Smooth muscle cell (in vitro differentiated cells): ENCODE measurements at regions not wholly inside any gene's neighbourhood (a gene's known extent, or its start where the extent isn't known, plus 50 kb on each side); places are given as distances from the start of the nearest gene placed in this dataset.

ENCODE experiments used
- DNase-seq: peaks from one replicate; lab custom pipeline; 2025; ENCODE audit not compliant: unreplicated experiment; lab: John Stamatoyannopoulos, UW
- H2AFZ ChIP-seq: fragments of 200-600 bp; sonication (generic); 2 replicates; pipeline ENCODE4 v1.6.0; 2016; ENCODE audit warnings: antibody characterized with exemption, low read depth, mild to moderate bottlenecking
- H3F3A ChIP-seq: fragments of 200-600 bp; sonication (generic); 2 replicates; pipeline ENCODE4 v1.6.0; 2017; ENCODE audit warnings: antibody characterized with exemption, low read depth
- H3K27ac ChIP-seq: fragments of 200-600 bp; sonication (generic); 2 replicates; pipeline ENCODE4 v1.5.1; 2016; ENCODE audit warnings: low read depth, mild to moderate bottlenecking
- H3K27me3 ChIP-seq: fragments of 200-600 bp; sonication (generic); 2 replicates; pipeline ENCODE4 v1.6.1; 2016; ENCODE audit warnings: low read depth, mild to moderate bottlenecking
- H3K36me3 ChIP-seq: fragments of 200-600 bp; sonication (generic); 2 replicates; pipeline ENCODE4 v1.5.1; 2016; ENCODE audit warnings: low read depth
- H3K4me1 ChIP-seq: fragments of 200-600 bp; sonication (generic); 2 replicates; pipeline ENCODE4 v1.5.1; 2016; ENCODE audit warnings: low read depth
- H3K4me2 ChIP-seq: fragments of 200-600 bp; sonication (generic); 2 replicates; pipeline ENCODE4 v1.6.0; 2016; ENCODE audit warnings: mild to moderate bottlenecking
- H3K4me3 ChIP-seq: fragments of 200-600 bp; sonication (generic); 2 replicates; pipeline ENCODE4 v1.5.1; 2016; ENCODE audit warnings: mild to moderate bottlenecking
- H3K79me2 ChIP-seq: fragments of 200-600 bp; sonication (generic); 2 replicates; pipeline ENCODE4 v1.6.0; 2016; ENCODE audit warnings: low read depth, mild to moderate bottlenecking
- H3K9ac ChIP-seq: fragments of 200-600 bp; sonication (generic); 2 replicates; pipeline ENCODE4 v1.6.0; 2016; ENCODE audit warnings: low read depth
- H3K9me3 ChIP-seq: fragments of 200-600 bp; sonication (generic); replicated peaks from 2 replicates; pipeline ENCODE4 v1.5.1; 2016; ENCODE audit warnings: low read depth
- H4K20me1 ChIP-seq: fragments of 200-600 bp; sonication (generic); 2 replicates; pipeline ENCODE4 v1.6.0; 2016; ENCODE audit warnings: low read depth
- CTCF ChIP-seq: fragments of 200-600 bp; sonication (generic); IDR thresholded peaks from 2 replicates; pipeline ENCODE4 v1.5.1; 2017; ENCODE audit warnings: borderline replicate concordance, mild to moderate bottlenecking, antibody characterized with exemption; ENCODE audit not compliant: insufficient read depth, poor library complexity, severe bottlenecking
- WGBS: methylation state at CpG from one replicate; pipeline ENCODE4 v1.1.7; 2016; ENCODE audit warnings: low lambda C conversion rate; 5-methylcytosine and 5-hydroxymethylcytosine counted together

DNA sequence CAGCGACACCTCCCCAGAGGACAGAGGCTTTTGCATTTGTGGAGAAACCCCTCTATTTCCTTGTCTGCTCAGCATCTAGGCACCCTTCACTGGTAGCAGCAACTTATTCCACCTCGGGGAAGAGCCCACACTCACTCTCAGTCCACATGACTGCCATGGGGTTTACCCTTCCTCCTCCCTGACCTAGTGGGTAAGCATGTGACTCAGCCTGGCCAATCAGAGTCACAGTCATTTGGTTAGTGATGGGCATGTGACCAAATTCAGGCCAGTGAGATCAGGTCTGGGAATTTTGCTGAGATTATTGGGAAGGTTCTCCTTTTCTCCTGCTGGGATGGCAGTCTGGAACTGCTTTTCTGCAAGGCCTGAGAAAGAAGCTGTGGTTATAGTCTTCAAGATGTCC is 145.7 kb upstream of the PHACTR3 start:
- no peak for DNase-seq
- no peak overlapping the region for H3K9ac ChIP-seq
- no peak overlapping the region for H3K4me3 ChIP-seq
- H3K27me3 ChIP-seq, result peaks cover 8% of the 10 kb centered on the region
- peaks cover 5% of the 10 kb centered on the region for H3K4me1 ChIP-seq
- no peak for TF ChIP-seq CTCF
- no peaks in the 10 kb centered on the region for H3K79me2 ChIP-seq
- no peaks in the 10 kb centered on the region for H4K20me1 ChIP-seq
- H3K4me2 ChIP-seq, result no peak overlapping the region
- no peak overlapping the region for H3K27ac ChIP-seq
- WGBS, result 89% methylated on average over 2 of the region's 2 CpGs
- no peak overlapping the region for H2AFZ ChIP-seq
- H3F3A ChIP-seq, result no peaks in the 10 kb centered on the region
- H3K36me3 ChIP-seq, result no peaks in the 10 kb centered on the region
- no peaks in the 10 kb centered on the region for H3K9me3 ChIP-seq

- peaks cover 8% of the 10 kb centered on the region for H3K27me3 ChIP-seq
- TF ChIP-seq CTCF, result no peak
Observed at GRCh38 chr20:59459586-59459985, 144.8 kb upstream of the PHACTR3 start.

GRCh38 chr20:59460352-59460751 is 144.0 kb upstream of the PHACTR3 start:
- Histone ChIP-seq H3K4me2 (no peak overlapping the region), H3K9me3 (no peaks in the 10 kb centered on the region), H3K36me3 (no peaks in the 10 kb centered on the region), H3F3A (no peaks in the 10 kb centered on the region), H3K27me3 (peaks cover 12% of the 10 kb centered on the region), H3K79me2 (no peaks in the 10 kb centered on the region), H3K27ac (no peak overlapping the region), H3K4me3 (no peak overlapping the region), H4K20me1 (no peaks in the 10 kb centered on the region), H3K9ac (no peak overlapping the region), H3K4me1 (no peaks in the 10 kb centered on the region), H2AFZ (no peak overlapping the region)
- DNase-seq, result no peak
- WGBS, result 85% methylated on average over 9 of the region's 9 CpGs
- TF ChIP-seq CTCF, result no peak

More at GRCh38 chr20:59459586-59459985, 144.8 kb upstream of the PHACTR3 start:
- no peaks in the 10 kb centered on the region for H3K9me3 ChIP-seq
- no peak overlapping the region for H3K9ac ChIP-seq
- H3K4me2 ChIP-seq, result no peak overlapping the region
- H3K4me1 ChIP-seq, result no peaks in the 10 kb centered on the region
- no peak overlapping the region for H3K27ac ChIP-seq
- no peaks in the 10 kb centered on the region for H3K79me2 ChIP-seq
- no peaks in the 10 kb centered on the region for H3K36me3 ChIP-seq
- no peak overlapping the region for H3K4me3 ChIP-seq
- no peaks in the 10 kb centered on the region for H3F3A ChIP-seq
- WGBS, result 76% methylated on average over 6 of the region's 6 CpGs
- DNase-seq, result no peak
- no peak overlapping the region for H2AFZ ChIP-seq
- no peaks in the 10 kb centered on the region for H4K20me1 ChIP-seq

GRCh38 chr20:59461526-59461925 is 142.8 kb upstream of the PHACTR3 start:
- peaks cover 12% of the 10 kb centered on the region for H3K27me3 ChIP-seq
- WGBS, result 84% methylated on average over 14 of the region's 14 CpGs
- H3K27ac ChIP-seq, result no peak overlapping the region
- TF ChIP-seq CTCF, result no peak
- H3K4me2 ChIP-seq, result no peak overlapping the region
- no peak overlapping the region for H2AFZ ChIP-seq
- no peak for DNase-seq
- no peaks in the 10 kb centered on the region for H3K4me1 ChIP-seq
- H4K20me1 ChIP-seq, result no peaks in the 10 kb centered on the region
- no peaks in the 10 kb centered on the region for H3K9me3 ChIP-seq
- no peak overlapping the region for H3K4me3 ChIP-seq
- no peak overlapping the region for H3K9ac ChIP-seq
- no peaks in the 10 kb centered on the region for H3F3A ChIP-seq
- H3K36me3 ChIP-seq, result no peaks in the 10 kb centered on the region
- H3K79me2 ChIP-seq, result no peaks in the 10 kb centered on the region
